ENCODE measurements at regions not wholly inside any gene's neighbourhood (a gene's known extent, or its start where the extent isn't known, plus 50 kb on each side); places are given as distances from the start of the nearest gene placed in this dataset.

DNA sequence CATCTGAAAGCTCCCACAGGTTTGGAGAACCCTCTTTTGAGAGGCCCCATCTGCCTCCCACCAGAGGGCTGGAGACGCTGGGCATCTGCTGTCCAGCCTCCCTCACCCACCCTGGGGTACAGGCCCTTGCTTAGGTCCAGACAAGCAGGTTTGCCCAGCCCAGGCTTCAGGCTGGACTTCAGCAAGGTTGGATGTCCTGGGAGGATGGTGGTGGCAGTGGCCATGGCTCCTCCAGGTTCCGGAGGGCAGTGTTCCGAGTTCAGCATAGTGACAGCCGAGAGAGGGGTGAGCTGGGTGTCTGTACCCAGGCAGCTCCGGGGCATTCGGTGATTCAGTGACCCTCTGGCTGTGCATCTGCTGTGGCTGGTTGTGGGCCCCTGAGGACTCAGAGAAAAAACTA is 58.2 kb upstream of the HDAC4 start:
- ATAC-seq, result no peak
- peaks cover under 1 to 2% of the 10 kb centered on the region in 2 donors for H3K9me3 Mint-ChIP-seq
- no peak overlapping the region for H3K27ac ChIP-seq (ENCODE audit: low read length)
- H3K4me1 ChIP-seq (ENCODE audit: control insufficient read depth, insufficient read depth, low read length), result peaks cover 3% of the 10 kb centered on the region
- no peak overlapping the region for H3K27ac Mint-ChIP-seq
- H3K9me3 ChIP-seq (ENCODE audit: control insufficient read depth, insufficient read depth, low read length), result no peaks in the 10 kb centered on the region
- no peak overlapping the region for H3K4me3 ChIP-seq (ENCODE audit: low read length)
- H3K36me3 ChIP-seq (ENCODE audit: control insufficient read depth, insufficient read depth, low read length), result no peaks in the 10 kb centered on the region
- H3K4me1 Mint-ChIP-seq, result no peaks in the 10 kb centered on the region
- no peak for TF ChIP-seq CTCF (IDR thresholded peaks at IDR 0.05)
- H3K4me3 Mint-ChIP-seq, result no peak overlapping the region
- H3K27me3 Mint-ChIP-seq (ENCODE audit: low read depth in 2 of 2), result peaks cover 11 to 28% of the 10 kb centered on the region in 2 donors
- WGBS (ENCODE audit: insufficient coverage), result 92% methylated on average over 6 of the region's 6 CpGs
- H3K27me3 ChIP-seq (ENCODE audit: control insufficient read depth, insufficient read depth, low read length), result no peaks in the 10 kb centered on the region
- DNase-seq, result no peak
- intact Hi-C loops (cut with micrococcal nuclease), result no loop called here
- H3K36me3 Mint-ChIP-seq, result peaks cover 7% of the 10 kb centered on the region

DNA sequence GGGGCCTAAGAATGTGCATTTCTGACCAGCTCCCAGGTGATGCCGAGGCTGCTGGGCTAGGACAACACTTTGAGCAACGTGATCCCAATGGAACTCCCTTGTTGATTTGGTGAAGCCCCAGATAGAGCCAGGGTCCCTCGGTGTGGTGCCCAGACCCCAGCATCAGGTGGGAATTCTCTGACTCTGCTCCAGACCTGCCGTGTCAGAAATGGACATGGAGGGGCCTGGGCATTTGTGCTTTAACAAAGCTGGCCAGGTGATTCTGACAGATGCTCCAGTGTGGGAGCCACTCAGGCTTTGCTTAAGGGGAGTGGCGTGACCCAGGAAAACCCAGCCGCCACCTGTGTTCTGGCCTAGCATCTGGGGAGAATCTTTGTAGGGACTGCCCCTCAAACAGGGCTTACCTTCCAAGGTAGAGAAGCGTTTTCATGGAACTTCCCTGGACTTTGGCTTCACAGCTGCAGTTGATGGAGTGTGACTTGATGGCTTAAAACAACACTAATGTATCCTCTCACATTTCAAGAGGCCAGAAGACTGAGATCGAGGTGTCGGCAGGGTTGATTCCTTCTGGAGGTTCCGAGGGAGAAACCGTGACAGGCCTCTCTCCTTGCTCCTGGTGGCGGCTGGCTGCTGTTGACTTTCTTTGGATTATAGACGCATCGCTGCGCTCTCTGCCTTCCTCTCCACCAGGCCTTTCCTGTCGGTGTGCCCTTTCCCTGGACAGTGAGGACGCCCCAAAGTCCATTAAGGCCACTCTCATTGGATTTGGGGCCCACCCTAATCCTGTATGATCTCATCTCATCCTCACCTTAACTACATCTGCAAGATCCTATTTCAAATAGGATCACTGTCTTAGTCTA is 57.0 kb upstream of the HDAC4 start:
- Mint-ChIP-seq H3K4me3 (no peak overlapping the region), H3K9me3 (peaks cover 2 to 5% of the 10 kb centered on the region in 2 donors), H3K4me1 (no peaks in the 10 kb centered on the region), H3K36me3 (peaks cover 14% of the 10 kb centered on the region), H3K27me3 (ENCODE audit: low read depth in 2 of 2) (peaks cover 15 to 36% of the 10 kb centered on the region in 2 donors), H3K27ac (no peak overlapping the region)
- Histone ChIP-seq H3K27ac (ENCODE audit: low read length) (no peak overlapping the region), H3K27me3 (ENCODE audit: control insufficient read depth, insufficient read depth, low read length) (no peaks in the 10 kb centered on the region), H3K4me1 (ENCODE audit: control insufficient read depth, insufficient read depth, low read length) (no peaks in the 10 kb centered on the region), H3K9me3 (ENCODE audit: control insufficient read depth, insufficient read depth, low read length) (no peaks in the 10 kb centered on the region), H3K36me3 (ENCODE audit: control insufficient read depth, insufficient read depth, low read length) (no peaks in the 10 kb centered on the region), H3K4me3 (ENCODE audit: low read length) (no peak overlapping the region)
- WGBS (ENCODE audit: insufficient coverage), result 89% methylated on average over 17 of the region's 17 CpGs
- DNase-seq (no peak), ATAC-seq (no peak)
- TF ChIP-seq CTCF (IDR thresholded peaks at IDR 0.05), result no peak
- intact Hi-C loops (cut with micrococcal nuclease), result no loop called here

DNA sequence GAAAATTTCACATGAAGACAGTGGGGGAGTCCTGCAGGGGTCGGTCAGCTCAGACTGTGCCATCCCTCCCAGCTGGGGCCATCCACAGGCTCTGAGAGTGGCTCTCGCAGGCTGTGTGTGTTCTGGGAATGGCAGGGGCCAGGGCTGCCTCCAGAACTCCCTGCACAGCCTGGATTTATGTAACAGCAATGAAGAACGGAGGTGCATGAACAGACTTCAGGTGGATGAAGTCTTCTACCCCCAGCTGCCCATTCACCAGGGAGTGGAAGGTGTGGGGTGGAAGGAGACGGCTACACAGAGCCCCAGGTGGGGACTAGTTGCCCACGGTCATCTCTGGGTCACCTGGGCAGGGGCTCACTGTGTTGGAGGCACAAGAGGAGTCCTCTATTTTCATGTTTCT is 56.1 kb upstream of the HDAC4 start:
- no peak for ATAC-seq
- no peak overlapping the region for H3K27ac Mint-ChIP-seq
- H3K4me3 Mint-ChIP-seq, result no peak overlapping the region
- DNase-seq, result no peak
- H3K4me3 ChIP-seq (ENCODE audit: low read length), result no peak overlapping the region
- peaks cover 2 to 7% of the 10 kb centered on the region in 2 donors for H3K9me3 Mint-ChIP-seq
- H3K36me3 Mint-ChIP-seq, result peaks cover 20% of the 10 kb centered on the region
- H3K9me3 ChIP-seq (ENCODE audit: control insufficient read depth, insufficient read depth, low read length), result no peaks in the 10 kb centered on the region
- no peak for TF ChIP-seq CTCF (IDR thresholded peaks at IDR 0.05)
- no peaks in the 10 kb centered on the region for H3K4me1 Mint-ChIP-seq
- intact Hi-C loops (cut with micrococcal nuclease), result no loop called here
- no peaks in the 10 kb centered on the region for H3K36me3 ChIP-seq (ENCODE audit: control insufficient read depth, insufficient read depth, low read length)
- H3K27me3 Mint-ChIP-seq (ENCODE audit: low read depth in 2 of 2), result peaks cover 18 to 40% of the 10 kb centered on the region in 2 donors
- no peaks in the 10 kb centered on the region for H3K27me3 ChIP-seq (ENCODE audit: control insufficient read depth, insufficient read depth, low read length)
- WGBS (ENCODE audit: insufficient coverage), result 86% methylated on average over 5 of the region's 5 CpGs
- no peaks in the 10 kb centered on the region for H3K4me1 ChIP-seq (ENCODE audit: control insufficient read depth, insufficient read depth, low read length)
- H3K27ac ChIP-seq (ENCODE audit: low read length), result no peak overlapping the region
